Lower lobe of right lung (tissue), 2 donors: ENCODE measurements at regions not wholly inside any gene's neighbourhood (a gene's known extent, or its start where the extent isn't known, plus 50 kb on each side); places are given as distances from the start of the nearest gene placed in this dataset.

Source experiments
- ATAC-seq, 2 donors: fragments of 200-7000 bp; cut with Tn5 transposase; one replicate each; pipeline ENCODE4 v1.9.1; 2020 to 2022; ENCODE audit warnings: mild to moderate bottlenecking in 2 of 2, moderate library complexity in 2 of 2
- DNase-seq: peaks from one replicate; pipeline ENCODE4 v3.0.0-alpha.2; 2020
- H3K27ac ChIP-seq: fragments of 200-600 bp; one replicate; pipeline ENCODE4 v1.8.0; 2022
- H3K27me3 ChIP-seq: fragments of 200-600 bp; one replicate; pipeline ENCODE4 v1.8.0; 2022; ENCODE audit warnings: low read depth
- H3K36me3 ChIP-seq: fragments of 200-600 bp; one replicate; pipeline ENCODE4 v1.8.0; 2022; ENCODE audit warnings: mild to moderate bottlenecking
- H3K4me1 ChIP-seq: fragments of 200-600 bp; one replicate; pipeline ENCODE4 v1.8.0; 2022
- H3K4me3 ChIP-seq: fragments of 200-600 bp; one replicate; pipeline ENCODE4 v1.8.0; 2022; ENCODE audit warnings: mild to moderate bottlenecking
- H3K9me3 ChIP-seq: fragments of 200-600 bp; one replicate; pipeline ENCODE4 v1.8.0; 2022
- CTCF ChIP-seq: fragments of 200-600 bp; IDR thresholded peaks from one replicate; pipeline ENCODE4 v1.8.0; 2022; ENCODE audit warnings: antibody characterized with exemption, mild to moderate bottlenecking
- intact Hi-C: fragments of 100-400 bp; cut with DNase I; formaldehyde crosslinking; loops from one replicate; pipeline ENCODE4 v1.11.0; 2022
- donor health status: DM: no; HTN: yes; CAD: no; lungs with severe emphysema.

GRCh38 chr3:56985460-56985859 lies 75.0 kb upstream of the SPATA12 start:
- Histone ChIP-seq H3K36me3 (no peaks in the 10 kb centered on the region), H3K27ac (no peak overlapping the region), H3K9me3 (no peaks in the 10 kb centered on the region), H3K4me1 (peaks cover 25% of the 10 kb centered on the region), H3K4me3 (no peak overlapping the region), H3K27me3 (no peaks in the 10 kb centered on the region)
- ATAC-seq = no peak
- intact Hi-C loops = loop anchor here (5.0 kb wide), 1 partner anchor 283 kb away; no protein-coding TSS in a partner anchor
- TF ChIP-seq CTCF = no peak
- DNase-seq = no peak

- Histone ChIP-seq H3K27ac (no peak overlapping the region), H3K4me3 (no peak overlapping the region), H3K9me3 (no peaks in the 10 kb centered on the region), H3K4me1 (peaks cover 18% of the 10 kb centered on the region), H3K27me3 (no peaks in the 10 kb centered on the region), H3K36me3 (no peaks in the 10 kb centered on the region)
- TF ChIP-seq CTCF = no peak
- intact Hi-C loops = no loop called here
- DNase-seq (no peak), ATAC-seq (no peak)
Measured at GRCh38 chr3:56983427-56983826, 77.0 kb upstream of the SPATA12 start.

GRCh38 chr3:56981445-56982230 lies 78.8 kb upstream of the SPATA12 start:
- Histone ChIP-seq H3K4me3 (no peak overlapping the region), H3K27me3 (no peaks in the 10 kb centered on the region), H3K4me1 (peaks cover 17% of the 10 kb centered on the region), H3K27ac (peak overlapping the region; percentile 41), H3K9me3 (no peaks in the 10 kb centered on the region), H3K36me3 (no peaks in the 10 kb centered on the region)
- intact Hi-C loops = no loop called here
- ATAC-seq (no peak), DNase-seq (no peak)
- TF ChIP-seq CTCF = no peak

- Histone ChIP-seq H3K27me3 (no peaks in the 10 kb centered on the region), H3K4me1 (peaks cover 17% of the 10 kb centered on the region), H3K27ac (peak overlapping the region; percentile 41), H3K4me3 (no peak overlapping the region), H3K36me3 (no peaks in the 10 kb centered on the region), H3K9me3 (no peaks in the 10 kb centered on the region)
- ATAC-seq (peak; percentile 84 to 88), DNase-seq (no peak)
- intact Hi-C loops = no loop called here
- TF ChIP-seq CTCF = no peak
Measured at GRCh38 chr3:56980798-56981390, 79.6 kb upstream of the SPATA12 start.

GRCh38 chr3:56980243-56980642 lies 80.2 kb upstream of the SPATA12 start:
- peak overlapping the region; percentile 41 for H3K27ac ChIP-seq
- DNase-seq (no peak), ATAC-seq (no peak)
- H3K9me3 ChIP-seq = no peaks in the 10 kb centered on the region
- H3K36me3 ChIP-seq = no peaks in the 10 kb centered on the region
- TF ChIP-seq CTCF = no peak
- H3K27me3 ChIP-seq = no peaks in the 10 kb centered on the region
- intact Hi-C loops = no loop called here
- peaks cover 17% of the 10 kb centered on the region for H3K4me1 ChIP-seq
- H3K4me3 ChIP-seq = no peak overlapping the region
